Mucosa of rectum (tissue), 2 donors: ENCODE measurements at regions not wholly inside any gene's neighbourhood (a gene's known extent, or its start where the extent isn't known, plus 50 kb on each side); places are given as distances from the start of the nearest gene placed in this dataset.

Experiments
- H3K27ac ChIP-seq, 2 donors: one replicate each; pipeline ENCODE4 v1.7.0; 2013; ENCODE audit warnings: inconsistent platforms in 2 of 2, low read depth in 2 of 2, low read length in 2 of 2
- H3K27me3 ChIP-seq, 2 donors: one replicate each; pipeline ENCODE4 v1.7.0; 2013; ENCODE audit warnings: low read length in 2 of 2; ENCODE audit not compliant: control insufficient read depth in 2 of 2, insufficient read depth in 2 of 2
- H3K36me3 ChIP-seq, 2 donors: one replicate each; pipeline ENCODE4 v1.7.0; 2013; ENCODE audit warnings: low read length in 2 of 2; ENCODE audit not compliant: control insufficient read depth in 2 of 2, insufficient read depth in 2 of 2
- H3K4me1 ChIP-seq, 2 donors: one replicate each; pipeline ENCODE4 v1.7.0; 2013; ENCODE audit warnings: low read length in 2 of 2, mild to moderate bottlenecking in 1 of 2; ENCODE audit not compliant: control insufficient read depth in 2 of 2, insufficient read depth in 2 of 2
- H3K4me3 ChIP-seq, 2 donors: one replicate each; pipeline ENCODE4 v1.7.0; 2013; ENCODE audit warnings: low read length in 2 of 2
- H3K9ac ChIP-seq, 2 donors: one replicate each; pipeline ENCODE4 v1.7.0; 2013; ENCODE audit warnings: low read length in 2 of 2, low read depth in 1 of 2, mild to moderate bottlenecking in 1 of 2
- H3K9me3 ChIP-seq, 2 donors: one replicate each; pipeline ENCODE4 v1.7.0; 2013; ENCODE audit warnings: low read length in 2 of 2; ENCODE audit not compliant: control insufficient read depth in 2 of 2
- donor health status: healthy.
- donor health status: Normal muscosa, but diverticular disease.

DNA sequence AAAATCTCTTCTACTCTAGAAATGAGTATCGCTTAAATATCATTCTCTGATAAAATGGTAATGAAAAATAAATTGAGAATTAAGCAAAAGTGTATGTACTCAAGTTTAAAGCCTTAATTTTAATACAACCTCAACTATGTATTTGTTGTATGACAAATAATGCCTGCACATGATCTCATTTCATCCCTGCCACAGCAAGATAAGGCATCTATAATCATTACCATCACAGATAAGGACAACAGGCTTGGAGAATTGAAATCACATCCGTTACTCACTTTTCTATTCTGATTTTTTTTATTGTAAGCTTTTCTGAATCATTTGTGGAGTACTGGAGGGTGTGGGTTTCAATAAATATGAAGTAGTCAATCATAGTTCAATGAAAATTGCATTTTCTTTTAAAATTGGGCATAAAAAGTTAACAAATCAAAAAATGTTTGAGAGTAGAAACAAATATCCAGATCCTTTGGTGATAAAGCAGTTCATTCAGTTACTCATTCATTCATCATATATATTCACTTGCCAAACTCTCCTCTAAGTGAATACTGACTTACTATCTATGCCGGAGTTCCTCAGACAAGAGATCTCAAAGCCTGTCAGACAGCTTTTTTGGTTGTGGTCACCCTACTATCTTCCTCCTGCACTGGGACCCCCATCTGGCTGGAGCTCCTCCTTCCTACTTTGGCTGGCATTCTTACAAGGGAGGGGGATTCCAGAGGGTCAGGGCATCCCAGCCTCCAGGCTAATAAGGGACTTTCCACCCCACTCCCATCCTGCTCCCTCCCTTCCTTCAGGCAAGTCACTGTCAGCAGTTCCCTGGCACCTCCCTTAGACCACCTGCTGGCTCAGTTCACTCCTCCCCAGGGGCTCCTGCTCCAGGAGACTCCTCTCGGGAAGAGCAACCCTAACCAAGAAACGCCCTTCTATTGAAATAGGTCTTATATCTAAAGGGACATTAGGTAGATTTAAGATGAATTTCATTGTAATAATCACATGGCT, 118.6 kb downstream of the OGFRL1 start:
- Histone ChIP-seq H3K4me3 (no peak overlapping the region), H3K27me3 (no peaks in the 10 kb centered on the region), H3K36me3 (no peaks in the 10 kb centered on the region), H3K9ac (no peak overlapping the region), H3K9me3 (no peaks in the 10 kb centered on the region), H3K4me1 (no peaks in the 10 kb centered on the region), H3K27ac (no peak overlapping the region)

DNA sequence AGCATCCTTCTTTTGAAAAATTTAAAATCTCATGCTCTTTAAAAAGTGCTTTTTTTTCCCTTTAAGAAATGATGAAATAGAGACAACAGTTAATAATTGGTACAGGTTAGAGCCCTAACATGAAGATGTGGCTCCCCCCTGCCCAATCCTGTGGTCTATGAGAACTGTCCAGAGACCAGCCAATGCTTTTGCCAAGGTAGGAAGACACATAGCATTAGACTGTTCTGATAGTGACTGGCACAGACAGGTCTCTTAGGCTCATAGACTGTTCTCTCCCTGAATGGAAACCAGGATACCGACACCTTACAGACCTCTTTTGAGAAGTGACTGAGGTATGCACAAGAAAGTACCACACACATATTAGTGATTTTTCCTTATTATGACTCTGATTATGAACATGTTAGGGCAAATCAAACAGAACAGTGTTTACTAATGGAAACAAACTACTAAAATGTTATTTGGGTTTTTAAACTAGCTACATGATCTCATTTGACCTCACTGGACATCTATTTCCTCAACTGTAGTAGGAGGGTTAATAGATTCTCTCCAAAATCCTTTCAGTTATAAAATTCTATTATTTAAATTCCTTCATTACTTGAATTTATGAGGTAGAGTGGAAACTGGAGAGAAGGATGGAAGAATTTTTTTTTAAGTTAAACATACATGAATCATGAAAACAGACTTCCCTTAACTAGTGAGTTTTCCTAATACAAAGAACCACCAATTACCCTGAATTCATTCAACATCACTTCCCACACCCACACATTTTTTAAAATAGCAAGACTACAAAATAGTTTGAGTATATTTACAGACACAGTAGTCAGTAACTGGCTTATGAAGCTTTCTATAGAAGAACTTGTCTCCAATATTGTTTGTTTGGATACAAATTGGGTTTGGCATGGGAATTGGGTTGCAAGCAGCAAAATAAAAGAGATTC, 120.4 kb downstream of the OGFRL1 start:
- H3K4me1 ChIP-seq, result no peaks in the 10 kb centered on the region
- no peaks in the 10 kb centered on the region for H3K27me3 ChIP-seq
- no peaks in the 10 kb centered on the region for H3K36me3 ChIP-seq
- no peak overlapping the region for H3K4me3 ChIP-seq
- no peak overlapping the region for H3K27ac ChIP-seq
- no peak overlapping the region for H3K9ac ChIP-seq
- no peaks in the 10 kb centered on the region for H3K9me3 ChIP-seq

DNA sequence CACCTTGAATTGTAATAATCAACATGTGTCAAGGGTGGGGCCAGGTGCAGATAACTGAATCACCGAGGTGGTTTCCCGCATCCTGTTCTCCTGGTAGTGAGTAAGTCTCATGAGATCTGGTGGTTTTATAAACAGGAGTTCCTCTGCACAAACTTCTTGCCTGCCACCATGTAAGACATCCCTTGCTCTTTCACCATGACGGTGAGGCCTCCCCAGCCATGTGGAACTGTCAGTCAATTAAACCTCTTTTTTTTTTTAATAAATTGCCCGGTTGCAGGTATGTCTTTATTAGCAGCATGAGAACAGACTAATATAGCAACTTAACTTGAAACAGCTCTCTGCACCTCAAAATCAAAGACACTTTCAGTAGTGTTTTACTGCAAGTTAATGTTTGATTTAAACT, 121.6 kb downstream of the OGFRL1 start:
- no peaks in the 10 kb centered on the region for H3K4me1 ChIP-seq
- no peak overlapping the region for H3K4me3 ChIP-seq
- H3K27me3 ChIP-seq, result no peaks in the 10 kb centered on the region
- no peaks in the 10 kb centered on the region for H3K9me3 ChIP-seq
- H3K27ac ChIP-seq, result no peak overlapping the region
- H3K36me3 ChIP-seq, result no peaks in the 10 kb centered on the region
- H3K9ac ChIP-seq, result no peak overlapping the region

DNA sequence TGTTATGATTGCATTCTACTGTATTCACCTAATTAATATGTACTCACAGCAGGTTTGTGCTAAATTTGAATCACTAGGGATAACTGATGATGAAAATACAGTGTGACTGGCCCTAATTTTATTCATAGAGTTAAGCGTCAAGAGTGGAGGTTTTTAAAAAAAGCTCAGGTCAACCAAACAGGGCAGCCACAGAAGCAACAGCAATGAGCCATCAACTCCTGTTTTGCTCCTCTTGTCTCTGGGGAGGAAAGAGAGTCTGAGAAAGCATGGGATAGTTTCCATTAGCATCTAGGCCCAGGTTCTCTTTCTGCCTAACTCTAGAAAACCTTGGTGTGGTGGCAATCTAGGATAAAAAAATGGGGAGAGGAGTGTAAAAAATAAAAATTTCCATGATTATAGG, 122.1 kb downstream of the OGFRL1 start:
- H3K4me3 ChIP-seq, result no peak overlapping the region
- H3K36me3 ChIP-seq, result no peaks in the 10 kb centered on the region
- no peaks in the 10 kb centered on the region for H3K27me3 ChIP-seq
- no peaks in the 10 kb centered on the region for H3K4me1 ChIP-seq
- H3K9me3 ChIP-seq, result no peaks in the 10 kb centered on the region
- no peak overlapping the region for H3K27ac ChIP-seq
- no peak overlapping the region for H3K9ac ChIP-seq

DNA sequence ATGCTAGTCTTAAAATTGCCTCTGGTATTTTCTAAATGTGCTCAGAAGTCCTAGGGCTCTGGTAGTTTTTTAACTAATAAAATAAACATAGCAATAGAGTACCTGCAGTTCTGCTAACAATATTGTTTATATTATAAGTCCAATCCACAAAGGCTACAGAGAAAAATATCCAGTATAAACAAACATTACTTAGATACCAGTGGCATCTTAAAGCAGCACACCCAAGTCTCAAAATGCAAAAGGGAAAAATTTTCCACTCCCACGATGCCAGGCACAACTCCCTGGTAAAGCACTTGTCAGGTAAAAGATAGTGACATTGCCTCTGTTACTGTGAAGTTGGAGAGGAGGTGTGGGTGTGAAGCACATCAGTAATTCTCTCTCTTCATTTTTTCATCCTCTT, 123.3 kb downstream of the OGFRL1 start:
- Histone ChIP-seq H3K9me3 (no peaks in the 10 kb centered on the region), H3K4me1 (no peaks in the 10 kb centered on the region), H3K9ac (no peak overlapping the region), H3K27ac (no peak overlapping the region), H3K36me3 (no peaks in the 10 kb centered on the region), H3K27me3 (no peaks in the 10 kb centered on the region), H3K4me3 (no peak overlapping the region)

DNA sequence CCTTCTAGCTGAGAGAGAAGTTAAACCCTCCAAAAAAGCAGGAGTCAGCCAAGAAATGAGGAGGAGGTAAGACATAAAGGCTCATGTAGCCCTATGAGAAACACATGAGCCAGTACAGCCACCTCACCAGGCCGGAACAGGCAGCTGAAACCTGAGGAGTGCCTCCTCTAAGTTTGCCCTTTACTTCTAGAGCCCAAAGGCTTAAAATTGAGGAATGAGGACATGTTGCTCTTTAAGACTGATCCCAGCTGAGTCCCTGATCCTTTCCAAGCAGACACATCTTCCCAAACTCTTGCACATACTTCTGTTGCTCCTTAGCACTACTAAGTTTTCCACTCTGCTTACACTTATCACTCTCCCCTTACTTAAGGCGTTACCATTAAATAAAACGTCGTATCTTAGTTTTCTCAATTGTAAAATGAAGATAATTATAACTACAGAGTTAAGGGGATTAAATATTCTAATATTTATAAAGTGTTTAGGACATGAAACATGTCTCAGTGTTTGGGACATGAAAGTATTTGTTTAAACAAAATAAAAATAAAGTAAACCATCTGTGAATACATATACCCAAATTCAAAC, 124.0 kb downstream of the OGFRL1 start:
- no peaks in the 10 kb centered on the region for H3K36me3 ChIP-seq
- H3K9ac ChIP-seq, result no peak overlapping the region
- no peaks in the 10 kb centered on the region for H3K4me1 ChIP-seq
- H3K27ac ChIP-seq, result no peak overlapping the region
- H3K4me3 ChIP-seq, result no peak overlapping the region
- H3K9me3 ChIP-seq, result no peaks in the 10 kb centered on the region
- H3K27me3 ChIP-seq, result no peaks in the 10 kb centered on the region

DNA sequence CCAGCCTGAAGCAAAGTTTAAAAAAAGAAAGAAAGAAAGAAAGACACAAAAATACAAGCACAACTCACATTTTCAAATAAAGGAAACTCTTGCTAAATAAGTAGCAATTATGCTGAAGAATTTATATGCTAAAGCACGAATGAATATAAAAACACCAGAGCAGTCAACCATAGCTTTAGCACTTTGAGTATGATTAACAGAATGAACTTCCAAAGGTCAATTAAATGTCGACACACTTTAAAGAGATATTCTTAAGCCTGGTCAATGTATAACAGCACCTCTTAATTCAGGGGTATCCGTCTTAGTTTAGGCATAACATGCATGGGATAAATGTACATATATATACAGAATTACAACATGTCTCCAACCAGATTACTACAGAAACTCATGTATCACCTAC, 125.9 kb downstream of the OGFRL1 start:
- H3K4me3 ChIP-seq, result no peak overlapping the region
- no peaks in the 10 kb centered on the region for H3K27me3 ChIP-seq
- H3K36me3 ChIP-seq, result no peaks in the 10 kb centered on the region
- H3K27ac ChIP-seq, result no peak overlapping the region
- H3K9ac ChIP-seq, result no peak overlapping the region
- no peaks in the 10 kb centered on the region for H3K4me1 ChIP-seq
- no peaks in the 10 kb centered on the region for H3K9me3 ChIP-seq

DNA sequence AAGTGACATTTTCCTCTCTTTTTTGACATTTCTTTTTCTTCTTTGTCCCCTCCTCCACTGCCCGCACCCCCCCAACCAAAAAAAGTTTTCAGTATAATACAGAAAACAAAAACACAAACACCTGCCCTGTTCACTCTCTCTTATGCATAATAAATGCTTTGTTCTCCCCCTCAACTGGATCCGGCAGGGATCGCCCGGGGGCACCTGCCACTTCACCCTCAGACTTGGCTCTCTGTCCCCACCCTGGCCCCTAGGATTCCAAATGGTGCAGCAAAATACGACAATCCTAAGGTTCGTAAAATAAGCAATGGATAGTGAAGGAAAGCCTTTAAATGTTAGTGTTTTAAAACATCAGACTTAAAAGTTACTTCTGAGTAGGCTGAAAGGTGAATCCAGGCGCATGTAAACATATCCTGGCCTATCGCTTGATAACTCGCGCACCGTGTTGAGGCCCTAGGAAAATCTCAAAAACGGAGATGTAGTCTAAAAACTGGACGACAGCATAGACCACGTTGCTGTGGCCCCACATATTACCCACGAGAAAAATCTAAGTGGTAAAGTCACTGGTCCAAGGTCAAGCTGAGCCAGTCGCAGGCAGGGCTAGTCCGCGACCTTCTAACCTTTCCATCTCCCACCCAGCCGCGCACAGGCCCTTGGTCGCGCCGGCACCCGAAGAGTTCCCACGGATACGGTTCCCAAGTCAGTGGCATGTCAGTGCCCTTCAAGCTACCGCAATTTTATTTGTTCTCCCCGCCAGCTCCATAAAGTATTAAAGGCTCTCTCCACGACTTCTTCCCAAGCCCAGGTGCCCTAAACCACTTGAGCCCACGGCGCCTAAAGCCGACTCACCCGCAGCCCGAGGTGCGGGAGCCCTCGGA, 130.8 kb downstream of the OGFRL1 start:
- no peaks in the 10 kb centered on the region for H3K4me1 ChIP-seq
- no peaks in the 10 kb centered on the region for H3K27me3 ChIP-seq
- H3K4me3 ChIP-seq, result peak overlapping the region; percentile 56 to 75
- H3K9ac ChIP-seq, result peak overlapping the region; percentile 61 to 75
- H3K27ac ChIP-seq, result peak overlapping the region; percentile 73 to 76
- H3K36me3 ChIP-seq, result no peaks in the 10 kb centered on the region
- H3K9me3 ChIP-seq, result no peaks in the 10 kb centered on the region

DNA sequence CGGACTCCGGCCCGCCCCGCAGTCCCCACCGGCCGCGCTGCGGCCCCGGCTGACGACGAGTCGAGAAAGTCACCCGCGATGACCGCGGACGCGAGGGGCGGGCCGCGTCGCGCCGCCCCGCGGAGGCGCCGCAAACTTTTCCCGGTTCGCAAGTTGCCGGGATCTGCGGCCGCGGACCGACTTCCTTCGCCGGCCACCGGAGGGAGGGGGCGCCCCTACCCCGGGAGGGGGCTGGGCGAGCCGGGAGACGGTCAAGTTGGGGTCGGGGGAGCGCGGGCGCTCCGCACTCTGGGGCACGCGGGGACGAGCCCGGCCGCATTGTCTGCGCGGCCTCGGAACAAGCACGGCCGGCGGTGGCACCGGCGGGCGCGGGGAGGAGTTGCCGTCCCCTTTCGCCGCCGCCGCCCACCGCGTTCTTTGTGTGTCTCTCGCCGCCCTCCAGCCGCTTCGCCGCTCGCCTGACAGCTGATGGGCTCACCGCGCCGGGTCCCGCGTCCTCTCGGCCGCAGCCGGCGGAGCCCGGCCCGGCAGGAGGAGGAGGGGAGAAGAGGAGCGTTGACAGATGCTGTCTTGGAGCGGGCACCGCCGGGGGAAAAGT, 131.6 kb downstream of the OGFRL1 start:
- no peaks in the 10 kb centered on the region for H3K27me3 ChIP-seq
- peak overlapping the region; percentile 73 to 76 for H3K27ac ChIP-seq
- H3K4me3 ChIP-seq, result peak overlapping the region; percentile 56 to 75
- no peaks in the 10 kb centered on the region for H3K36me3 ChIP-seq
- H3K4me1 ChIP-seq, result no peaks in the 10 kb centered on the region
- no peaks in the 10 kb centered on the region for H3K9me3 ChIP-seq
- peak overlapping the region; percentile 61 to 75 for H3K9ac ChIP-seq
